Fibroblast of skin of left biceps (primary cell): ENCODE measurements at regions not wholly inside any gene's neighbourhood (a gene's known extent, or its start where the extent isn't known, plus 50 kb on each side); places are given as distances from the start of the nearest gene placed in this dataset.

ENCODE experiments used
- DNase-seq, 2 experiments: peaks; one replicate each; pipeline ENCODE4 v3.0.0-alpha.2; 2013; ENCODE audit warnings: low read depth in 2 of 2

GRCh38 chr1:55937840-55938375, 641.5 kb downstream of the PLPP3 start:
- no peak for DNase-seq

GRCh38 chr1:55935236-55935635, 644.1 kb downstream of the PLPP3 start:
- no peak for DNase-seq

- no peak for DNase-seq
Measured at GRCh38 chr1:55932402-55932801, 647.0 kb downstream of the PLPP3 start.

- no peak for DNase-seq
Measured at GRCh38 chr1:55931081-55931940, 648.1 kb downstream of the PLPP3 start.

GRCh38 chr1:55929652-55930051, 649.7 kb downstream of the PLPP3 start:
- no peak for DNase-seq

GRCh38 chr1:55928576-55928975, 650.8 kb downstream of the PLPP3 start:
- no peak for DNase-seq

- no peak for DNase-seq
Measured at GRCh38 chr1:55927702-55928290, 651.6 kb downstream of the PLPP3 start.

GRCh38 chr1:55926906-55927471, 652.4 kb downstream of the PLPP3 start:
- DNase-seq = no peak

- DNase-seq = no peak
Measured at GRCh38 chr1:55916907-55917306, 662.5 kb downstream of the PLPP3 start.

GRCh38 chr1:55916481-55916880, 662.9 kb downstream of the PLPP3 start:
- peak in 1 of 2 experiments; percentile 14 for DNase-seq

- DNase-seq = no peak
Measured at GRCh38 chr1:55913565-55913964, 665.8 kb downstream of the PLPP3 start.

GRCh38 chr1:55912438-55912837, 666.9 kb downstream of the PLPP3 start:
- no peak for DNase-seq

GRCh38 chr1:55904541-55904940, 674.8 kb downstream of the PLPP3 start:
- DNase-seq = no peak

- peak; percentile 44 to 52 for DNase-seq
Measured at GRCh38 chr1:55898181-55898580, 681.2 kb downstream of the PLPP3 start.

- no peak for DNase-seq
Measured at GRCh38 chr1:55896210-55896609, 681.0 kb upstream of the USP24 start.

GRCh38 chr1:55894521-55894920, 679.4 kb upstream of the USP24 start:
- no peak for DNase-seq

- no peak for DNase-seq
Measured at GRCh38 chr1:55893155-55893554, 678.0 kb upstream of the USP24 start.

GRCh38 chr1:55888685-55889317, 673.6 kb upstream of the USP24 start:
- DNase-seq = no peak

GRCh38 chr1:55886856-55887712, 671.9 kb upstream of the USP24 start:
- no peak for DNase-seq

- no peak for DNase-seq
Measured at GRCh38 chr1:55885619-55886018, 670.5 kb upstream of the USP24 start.

GRCh38 chr1:55882931-55883330, 667.8 kb upstream of the USP24 start:
- no peak for DNase-seq
